Inferior parietal cortex (tissue), 1 donor: ENCODE measurements at regions not wholly inside any gene's neighbourhood (a gene's known extent, or its start where the extent isn't known, plus 50 kb on each side); places are given as distances from the start of the nearest gene placed in this dataset.

ENCODE experiments used
- DNase-seq: peaks from one replicate; pipeline ENCODE4 v3.0.0-alpha.2; 2016; ENCODE audit errors: extremely low spot score

DNA sequence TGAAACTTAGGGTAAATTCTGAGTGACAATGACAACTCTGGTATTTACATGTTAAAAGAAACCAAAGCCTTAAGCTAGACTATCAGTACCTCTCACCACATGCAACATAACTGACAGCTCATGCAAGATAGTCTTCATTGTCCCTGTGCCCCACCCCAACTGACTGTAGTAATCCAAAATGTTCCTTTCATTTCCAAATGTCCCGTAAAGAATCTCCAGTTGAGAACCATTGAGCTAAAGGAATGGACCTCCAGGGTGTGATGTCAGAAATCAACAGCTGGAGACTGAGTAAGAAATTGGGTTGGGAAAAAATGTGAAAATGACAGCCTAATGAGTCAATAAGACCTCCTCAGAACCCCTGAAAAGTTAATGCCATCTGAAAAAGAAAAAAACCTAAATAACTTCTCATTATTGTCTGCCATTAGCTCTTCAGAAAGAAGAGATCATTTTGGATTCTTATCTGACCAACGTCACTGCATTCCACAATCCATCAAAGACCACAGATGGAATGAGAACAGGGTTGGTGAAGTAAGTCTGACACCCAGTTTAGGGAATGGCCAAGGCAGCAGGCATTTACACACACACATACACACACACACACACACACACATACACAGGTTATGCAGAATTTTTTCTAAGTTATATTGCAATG is 51.7 kb upstream of the ACVR2A start:
- DNase-seq: no peak

- DNase-seq: no peak
Measured at GRCh38 chr2:147790580-147790979, 54.2 kb upstream of the ACVR2A start.

- no peak for DNase-seq
Measured at GRCh38 chr2:147789720-147790119, 55.1 kb upstream of the ACVR2A start.

GRCh38 chr2:147789287-147789686 is 55.5 kb upstream of the ACVR2A start:
- DNase-seq: no peak

GRCh38 chr2:147782141-147782930 is 62.5 kb upstream of the ACVR2A start:
- DNase-seq: no peak

- DNase-seq: no peak
Measured at GRCh38 chr2:147779440-147779839, 65.4 kb upstream of the ACVR2A start.

DNA sequence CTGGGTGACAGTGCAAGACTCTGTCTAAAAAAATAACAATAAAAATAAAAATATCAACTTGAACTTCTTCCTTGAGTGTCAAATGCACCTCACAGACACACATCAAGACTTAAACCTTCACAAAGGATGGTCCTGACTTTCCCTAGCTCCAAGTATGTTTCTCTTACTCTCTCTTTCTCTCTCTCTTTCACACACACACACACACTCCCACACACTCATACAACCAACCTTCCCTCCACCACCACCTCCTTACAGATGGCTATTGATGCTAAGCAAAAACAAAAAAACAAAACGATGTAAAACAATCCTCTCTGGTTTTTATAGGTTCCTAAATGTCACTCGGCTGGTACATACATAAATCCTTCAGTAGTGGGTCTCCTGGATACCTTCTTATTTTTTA is 67.4 kb upstream of the ACVR2A start:
- no peak for DNase-seq

DNA sequence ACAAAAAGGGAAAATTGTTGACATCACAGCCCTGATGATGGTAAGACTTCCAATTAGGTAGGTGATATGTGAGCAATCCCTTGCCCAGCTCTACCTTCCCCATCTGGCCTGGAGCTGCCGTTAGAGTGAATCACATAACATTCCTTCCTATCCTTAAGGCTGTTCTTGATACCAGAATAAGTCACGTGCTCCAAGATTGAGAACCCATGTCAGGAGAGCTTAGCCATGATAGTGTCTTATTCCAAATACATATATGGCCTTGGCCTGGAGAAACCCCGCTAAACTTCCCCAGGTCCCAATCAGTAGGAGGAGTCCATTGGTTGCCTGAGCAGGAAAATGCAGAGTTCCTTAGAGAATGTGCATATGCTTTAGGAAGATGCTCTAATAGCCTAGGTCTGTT is 70.0 kb upstream of the ACVR2A start:
- DNase-seq: no peak

DNA sequence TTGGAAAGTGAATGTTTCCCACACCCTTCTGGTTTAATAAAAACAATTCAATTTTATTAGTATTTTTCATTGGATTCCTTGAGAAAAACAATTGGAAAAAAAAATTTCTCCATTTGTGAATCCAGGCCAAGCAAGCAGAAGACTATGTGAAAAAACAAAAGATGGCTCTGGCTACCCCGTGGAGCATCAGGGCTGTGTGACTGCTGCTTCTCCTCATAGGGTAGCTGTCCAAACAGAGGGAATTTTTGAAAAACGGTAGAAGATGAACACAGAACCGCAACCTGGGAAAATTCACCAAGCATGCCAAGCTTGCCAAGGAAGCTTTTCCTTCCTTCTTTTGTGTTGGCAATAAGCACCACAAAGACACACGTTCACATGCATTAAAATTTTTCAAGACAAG is 71.3 kb upstream of the ACVR2A start:
- DNase-seq: no peak

GRCh38 chr2:147772781-147773180 is 72.0 kb upstream of the ACVR2A start:
- no peak for DNase-seq

DNA sequence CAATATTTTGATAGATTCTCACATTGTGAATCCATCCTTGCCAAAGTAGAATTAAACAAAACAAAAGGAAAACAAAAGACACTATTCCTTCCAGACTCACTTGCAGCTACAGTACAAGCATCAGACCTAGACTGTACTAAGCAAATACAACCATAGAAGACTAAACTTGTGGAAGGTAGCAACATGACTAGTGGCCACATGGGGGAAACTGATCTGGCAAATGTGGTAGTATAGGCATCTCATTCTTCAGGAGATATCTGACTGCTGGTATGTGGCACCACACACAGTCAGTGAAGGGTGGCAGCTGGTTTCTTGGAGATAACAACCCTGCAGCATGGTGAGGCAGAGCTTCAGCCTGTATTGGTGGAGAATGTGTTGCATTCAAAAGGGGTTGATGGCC is 81.0 kb upstream of the ACVR2A start:
- no peak for DNase-seq

- DNase-seq: no peak
Measured at GRCh38 chr2:147760984-147761383, 83.8 kb upstream of the ACVR2A start.

DNA sequence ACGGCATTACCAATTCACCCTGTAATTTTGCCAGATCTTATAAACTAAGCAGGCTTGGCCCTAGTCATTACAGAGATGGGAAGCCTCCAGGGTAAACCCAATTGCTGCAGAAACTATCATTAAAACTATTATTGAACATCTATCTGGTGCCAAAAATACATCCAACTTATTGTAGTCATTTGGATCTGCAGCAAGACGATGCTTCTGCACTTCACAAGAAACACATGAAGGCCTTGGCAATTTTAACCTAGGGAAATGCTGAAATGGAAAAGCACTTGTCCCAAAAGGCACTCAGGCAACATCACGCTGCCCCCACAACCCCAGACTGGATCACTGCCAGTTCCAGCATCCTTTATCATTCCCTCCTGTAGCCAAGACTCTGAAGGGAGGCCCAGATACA is 85.3 kb upstream of the ACVR2A start:
- DNase-seq: no peak

DNA sequence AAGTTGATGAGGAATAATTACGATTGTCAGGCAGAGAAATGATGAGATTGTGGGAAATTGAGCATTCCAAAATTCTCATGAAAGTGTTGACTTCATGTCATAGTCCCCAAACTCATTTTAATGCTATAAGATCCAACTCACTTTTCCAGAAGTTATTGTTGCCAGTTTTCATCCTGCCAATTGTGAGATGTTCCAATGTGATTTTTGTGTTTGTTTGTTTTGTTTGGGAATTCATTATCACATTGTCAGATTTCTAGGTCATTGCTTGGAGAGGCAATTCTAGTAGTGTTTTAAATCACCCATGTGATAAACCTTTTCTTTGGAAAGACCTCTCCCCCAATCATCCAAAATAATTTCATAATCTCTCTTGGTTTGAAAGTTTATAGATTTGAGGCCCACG is 86.0 kb upstream of the ACVR2A start:
- no peak for DNase-seq

GRCh38 chr2:147756069-147756468 is 88.8 kb upstream of the ACVR2A start:
- no peak for DNase-seq

DNA sequence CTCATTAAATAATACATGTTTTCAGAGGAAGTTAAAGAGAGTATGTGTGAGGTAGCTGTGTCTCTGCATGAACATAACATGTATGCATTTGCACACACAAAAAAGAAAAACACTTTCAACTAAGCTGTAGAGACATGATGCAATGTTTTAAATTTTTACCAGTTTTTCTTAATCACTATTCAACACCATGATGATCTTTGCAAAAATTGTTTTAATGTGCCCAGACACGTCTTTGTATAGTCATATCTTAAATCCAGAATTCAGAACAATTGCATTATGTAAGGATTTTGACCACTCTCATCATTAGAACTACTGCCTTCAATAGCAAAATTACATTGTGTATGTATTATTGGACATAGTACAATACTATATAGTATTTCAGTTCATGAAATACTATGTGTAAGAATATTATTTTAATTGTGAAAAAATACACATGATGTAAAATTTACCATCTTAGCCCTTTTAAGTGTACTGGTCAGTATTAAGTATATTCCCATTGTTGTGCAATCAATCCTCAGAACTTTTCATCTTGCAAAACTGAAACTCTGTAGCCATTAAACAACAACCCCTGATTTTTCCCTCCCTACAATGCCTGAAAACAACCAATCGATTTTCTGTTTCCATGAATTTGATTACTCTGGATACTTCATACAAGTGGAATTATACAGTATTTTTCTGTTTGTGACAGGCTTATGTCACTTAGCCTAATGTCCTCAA is 104.5 kb upstream of the ACVR2A start:
- no peak for DNase-seq

DNA sequence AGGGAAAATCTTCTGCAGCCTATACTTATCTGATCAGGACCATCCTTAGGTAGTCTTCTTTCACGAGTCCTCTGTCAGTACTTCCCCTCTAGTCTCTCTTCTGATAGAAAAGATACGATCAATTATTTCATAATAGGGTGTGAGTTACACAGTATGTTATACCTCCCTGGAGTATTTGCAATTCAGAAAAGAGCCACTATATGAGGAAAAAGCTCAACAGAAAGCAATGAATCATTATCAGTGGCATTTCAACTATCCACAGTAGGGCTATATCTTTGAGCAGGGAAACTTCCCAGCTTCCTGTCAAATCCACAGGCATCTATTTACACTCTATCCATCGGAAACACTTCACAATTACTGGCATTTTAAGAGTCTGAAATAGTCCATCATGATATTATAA is 105.3 kb upstream of the ACVR2A start:
- no peak for DNase-seq

DNA sequence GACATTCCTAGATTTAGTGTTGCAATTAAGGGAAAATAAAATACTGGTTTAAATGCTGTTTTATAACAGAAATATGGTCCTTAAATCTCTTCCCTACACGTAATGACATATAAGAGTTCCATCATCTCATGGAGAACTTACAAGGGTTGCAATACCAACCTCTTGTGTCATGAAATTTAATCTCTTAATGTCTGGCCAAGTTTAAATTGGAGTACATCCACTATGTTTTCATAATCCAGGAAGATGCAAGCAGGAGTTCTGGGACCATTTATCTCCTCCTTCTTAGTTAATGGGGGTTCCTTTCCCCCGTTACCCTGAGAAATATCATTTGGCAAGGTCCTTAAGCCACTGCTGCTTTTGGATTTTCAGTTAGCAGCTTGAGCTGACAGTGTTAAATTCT is 126.0 kb upstream of the ACVR2A start:
- no peak for DNase-seq

GRCh38 chr2:147716906-147717305 is 127.9 kb upstream of the ACVR2A start:
- DNase-seq: no peak

DNA sequence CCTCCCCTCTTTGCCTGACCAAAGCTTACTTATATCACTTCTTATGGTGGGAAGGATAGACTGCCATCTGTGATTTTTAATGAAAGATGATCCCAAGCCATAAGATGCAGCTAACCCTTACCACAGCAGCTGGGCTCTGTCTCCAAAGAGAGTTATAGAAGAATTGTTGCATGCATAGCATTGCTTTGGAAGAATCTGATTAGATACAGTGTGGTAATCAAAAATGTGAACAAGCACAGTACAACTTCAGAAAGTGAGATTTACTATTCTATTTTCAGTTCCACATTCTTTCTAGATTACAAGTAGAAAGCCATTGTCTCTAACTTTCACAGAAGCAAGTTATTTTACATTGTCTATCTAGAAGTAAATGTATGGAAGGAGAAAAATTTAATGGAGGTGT is 129.0 kb upstream of the ACVR2A start:
- DNase-seq: no peak

- no peak for DNase-seq
Measured at GRCh38 chr2:147714582-147714981, 130.2 kb upstream of the ACVR2A start.

- no peak for DNase-seq
Measured at GRCh38 chr2:147713349-147713748, 131.5 kb upstream of the ACVR2A start.

DNA sequence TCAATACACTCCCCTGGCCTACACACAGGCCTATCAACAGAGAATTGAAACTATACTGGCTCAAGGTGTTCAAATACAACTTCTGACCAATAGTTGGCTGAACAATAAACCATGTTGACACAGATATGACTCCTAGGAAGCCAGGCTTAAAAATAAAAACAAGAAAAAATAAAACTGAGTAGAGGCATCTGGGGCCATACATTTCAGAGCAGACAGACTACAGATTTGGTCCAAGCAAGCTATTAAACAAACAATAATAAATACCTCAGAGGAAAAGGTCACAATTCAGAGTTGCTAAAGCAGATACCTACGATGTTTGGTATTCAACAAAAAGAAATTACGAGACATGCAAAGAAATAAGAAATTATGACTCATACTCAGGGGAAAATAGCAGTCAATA is 132.8 kb upstream of the ACVR2A start:
- DNase-seq: no peak
